Activated T-cell treated with anti-CD3 and anti-CD28 coated beads, Interleukin-2, amount 50 U/mL, for 24 hours (primary cell): ENCODE measurements at regions not wholly inside any gene's neighbourhood (a gene's known extent, or its start where the extent isn't known, plus 50 kb on each side); places are given as distances from the start of the nearest gene placed in this dataset.

Experiments used
- DNase-seq: peaks from one replicate; pipeline ENCODE4 v3.0.0-alpha.2; 2020
- H3K27ac Mint-ChIP-seq: 2 replicates; pipeline ENCODE4 v1.8.0; 2020; ENCODE audit warnings: mild to moderate bottlenecking, mixed read lengths
- H3K27me3 Mint-ChIP-seq: 2 replicates; pipeline ENCODE4 v1.8.0; 2020; ENCODE audit warnings: mixed read lengths
- H3K36me3 Mint-ChIP-seq: 2 replicates; pipeline ENCODE4 v1.8.0; 2020; ENCODE audit warnings: low read depth, mixed read lengths
- H3K4me1 Mint-ChIP-seq: 2 replicates; pipeline ENCODE4 v1.8.0; 2020; ENCODE audit warnings: low read depth, mixed read lengths
- H3K4me3 Mint-ChIP-seq: 2 replicates; pipeline ENCODE4 v1.8.0; 2020; ENCODE audit warnings: mild to moderate bottlenecking, moderate library complexity, mixed read lengths
- H3K9me3 Mint-ChIP-seq: 2 replicates; pipeline ENCODE4 v1.8.0; 2020; ENCODE audit warnings: mixed read lengths

DNA sequence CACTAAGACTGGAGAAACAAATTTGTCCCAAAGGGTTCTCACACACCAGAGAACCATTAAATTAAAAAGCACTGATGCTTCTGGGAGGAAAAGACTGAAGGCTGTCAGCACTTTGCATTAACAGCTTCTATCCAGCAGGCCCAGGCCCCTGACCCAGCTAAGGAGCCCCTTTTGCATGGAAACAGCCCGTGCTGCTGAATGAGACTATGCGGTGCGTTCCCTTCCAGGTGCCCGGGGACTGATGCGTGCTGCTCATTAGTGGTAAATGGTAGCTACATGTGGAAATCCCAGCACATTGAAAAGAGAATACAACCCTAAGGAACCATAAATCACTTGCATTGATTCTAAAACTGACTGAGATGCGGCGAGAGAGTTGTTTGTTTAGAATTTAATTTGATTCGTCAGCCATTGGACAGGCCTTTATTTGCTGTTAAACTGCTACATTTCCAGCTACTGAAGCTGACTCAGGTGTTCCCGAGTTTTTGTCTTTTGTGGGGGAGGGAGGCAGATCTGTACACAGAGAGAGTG lies 351.0 kb upstream of the SLC24A2 start:
- H3K27me3 Mint-ChIP-seq, result peaks cover 8% of the 10 kb centered on the region
- no peak for DNase-seq
- H3K27ac Mint-ChIP-seq, result no peak overlapping the region
- H3K4me3 Mint-ChIP-seq, result no peak overlapping the region
- H3K4me1 Mint-ChIP-seq, result peaks cover 4% of the 10 kb centered on the region
- no peaks in the 10 kb centered on the region for H3K36me3 Mint-ChIP-seq
- no peaks in the 10 kb centered on the region for H3K9me3 Mint-ChIP-seq

DNA sequence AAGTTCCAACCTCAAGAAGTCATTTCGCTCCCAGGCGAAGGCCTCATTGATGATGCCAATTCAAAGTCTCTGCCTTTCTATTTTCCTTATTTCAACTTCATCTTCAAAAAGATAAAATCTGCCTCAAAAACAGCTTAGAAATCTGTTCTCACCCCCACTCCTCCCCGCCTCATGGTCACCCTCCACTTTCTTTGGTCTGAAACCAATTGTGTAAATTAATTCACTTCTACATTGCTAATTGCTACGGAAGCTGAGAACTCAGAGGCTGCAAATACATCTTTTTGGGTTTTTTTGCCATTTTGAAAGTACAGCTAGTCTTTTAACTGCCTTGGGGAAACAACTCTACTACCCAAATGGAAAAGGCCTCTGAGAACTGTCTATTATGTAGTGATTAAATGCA lies 350.0 kb upstream of the SLC24A2 start:
- Mint-ChIP-seq H3K4me1 (no peaks in the 10 kb centered on the region), H3K27me3 (peaks cover 1% of the 10 kb centered on the region), H3K27ac (no peak overlapping the region), H3K4me3 (no peak overlapping the region), H3K36me3 (no peaks in the 10 kb centered on the region), H3K9me3 (no peaks in the 10 kb centered on the region)
- no peak for DNase-seq

GRCh38 chr9:20138116-20138515 lies 349.3 kb upstream of the SLC24A2 start:
- H3K4me3 Mint-ChIP-seq, result no peak overlapping the region

DNA sequence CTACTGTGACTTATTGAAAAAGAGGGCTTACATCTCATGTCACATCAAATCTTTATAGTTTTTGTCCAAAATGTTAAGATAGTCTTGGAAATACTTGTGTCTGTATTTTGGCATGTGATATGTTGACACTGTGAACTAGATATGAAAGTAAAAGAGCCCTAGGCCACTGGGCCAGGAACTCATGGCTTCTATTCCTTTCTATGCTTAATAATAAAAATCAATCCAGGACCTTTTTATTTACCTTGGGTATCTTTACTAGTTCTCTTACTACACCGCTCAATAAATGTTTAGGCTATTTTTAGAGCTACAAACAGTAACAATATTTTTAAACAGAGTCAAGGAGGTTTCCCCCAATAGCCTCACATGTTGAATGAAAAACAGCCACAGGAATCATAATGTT lies 348.6 kb upstream of the SLC24A2 start:
- no peak overlapping the region for H3K4me3 Mint-ChIP-seq
- no peak overlapping the region for H3K27ac Mint-ChIP-seq
- H3K9me3 Mint-ChIP-seq, result no peaks in the 10 kb centered on the region
- DNase-seq, result no peak
- no peaks in the 10 kb centered on the region for H3K4me1 Mint-ChIP-seq
- H3K36me3 Mint-ChIP-seq, result no peaks in the 10 kb centered on the region
- no peaks in the 10 kb centered on the region for H3K27me3 Mint-ChIP-seq

More at GRCh38 chr9:20138116-20138515, 349.3 kb upstream of the SLC24A2 start:
- Mint-ChIP-seq H3K4me1 (no peaks in the 10 kb centered on the region), H3K36me3 (no peaks in the 10 kb centered on the region), H3K9me3 (no peaks in the 10 kb centered on the region), H3K27me3 (no peaks in the 10 kb centered on the region), H3K27ac (no peak overlapping the region)
- no peak for DNase-seq

DNA sequence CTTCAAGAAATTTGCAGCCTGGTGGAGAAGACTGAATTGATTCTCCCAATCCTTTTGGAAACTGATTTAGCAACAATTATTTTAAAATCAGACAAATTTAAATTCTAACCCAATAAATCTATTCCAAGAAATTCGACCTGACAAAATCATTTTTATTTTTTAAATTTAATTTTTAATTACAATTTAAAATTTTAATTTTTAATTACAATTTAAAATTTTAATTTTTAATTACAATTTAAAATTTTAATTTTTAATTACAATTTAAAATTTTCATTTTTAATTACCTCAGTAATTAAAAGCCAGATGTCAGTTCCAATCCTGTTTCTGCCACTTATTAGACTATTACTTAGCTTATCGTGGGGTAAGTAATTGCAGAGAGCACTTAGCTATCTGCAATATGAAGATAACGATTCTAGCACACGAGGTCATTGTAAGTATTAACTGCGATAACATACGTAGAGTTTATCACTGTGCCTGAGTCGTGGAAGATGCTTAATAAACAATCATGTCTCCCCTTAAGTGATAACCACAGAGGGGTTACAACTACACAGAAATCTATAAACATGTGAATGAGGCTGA lies 346.4 kb upstream of the SLC24A2 start:
- no peaks in the 10 kb centered on the region for H3K9me3 Mint-ChIP-seq

DNA sequence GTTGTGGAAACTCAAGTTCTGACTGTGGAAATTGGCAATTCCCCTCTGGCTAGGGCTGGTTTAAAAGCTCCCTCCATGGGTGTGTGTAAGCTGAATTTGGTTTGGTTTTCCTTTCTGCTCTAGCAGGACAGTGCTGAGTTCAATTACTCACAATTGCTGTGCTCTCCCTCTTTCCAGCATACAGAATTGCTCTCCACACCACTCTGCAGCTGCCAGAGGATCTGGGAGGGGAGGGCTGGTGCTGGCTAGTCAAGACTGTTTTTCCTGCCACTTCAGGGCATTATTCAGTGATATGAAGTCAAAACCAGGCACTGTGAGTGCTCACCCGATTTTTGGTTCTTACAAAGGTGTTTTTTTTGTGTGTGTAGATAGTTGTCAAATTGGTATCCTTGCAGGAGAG lies 336.9 kb upstream of the SLC24A2 start:
- Mint-ChIP-seq H3K36me3 (no peaks in the 10 kb centered on the region), H3K27ac (no peak overlapping the region), H3K9me3 (no peaks in the 10 kb centered on the region), H3K27me3 (no peaks in the 10 kb centered on the region), H3K4me3 (no peak overlapping the region), H3K4me1 (no peaks in the 10 kb centered on the region)
- DNase-seq, result no peak

More for the DNA sequence above, 346.4 kb upstream of the SLC24A2 start:
- Mint-ChIP-seq H3K27me3 (no peaks in the 10 kb centered on the region), H3K4me3 (no peak overlapping the region), H3K27ac (no peak overlapping the region), H3K4me1 (no peaks in the 10 kb centered on the region), H3K36me3 (no peaks in the 10 kb centered on the region)
- DNase-seq, result no peak

- Mint-ChIP-seq H3K27ac (no peak overlapping the region), H3K4me3 (no peak overlapping the region), H3K4me1 (no peaks in the 10 kb centered on the region), H3K27me3 (no peaks in the 10 kb centered on the region), H3K9me3 (peaks cover 13% of the 10 kb centered on the region), H3K36me3 (no peaks in the 10 kb centered on the region)
- no peak for DNase-seq
Observed at GRCh38 chr9:20119566-20119965, 330.7 kb upstream of the SLC24A2 start.

GRCh38 chr9:20117986-20118385 lies 329.1 kb upstream of the SLC24A2 start:
- Mint-ChIP-seq H3K27ac (no peak overlapping the region), H3K36me3 (no peaks in the 10 kb centered on the region), H3K9me3 (peaks cover 18% of the 10 kb centered on the region), H3K4me1 (no peaks in the 10 kb centered on the region), H3K27me3 (no peaks in the 10 kb centered on the region), H3K4me3 (no peak overlapping the region)
- DNase-seq, result no peak

DNA sequence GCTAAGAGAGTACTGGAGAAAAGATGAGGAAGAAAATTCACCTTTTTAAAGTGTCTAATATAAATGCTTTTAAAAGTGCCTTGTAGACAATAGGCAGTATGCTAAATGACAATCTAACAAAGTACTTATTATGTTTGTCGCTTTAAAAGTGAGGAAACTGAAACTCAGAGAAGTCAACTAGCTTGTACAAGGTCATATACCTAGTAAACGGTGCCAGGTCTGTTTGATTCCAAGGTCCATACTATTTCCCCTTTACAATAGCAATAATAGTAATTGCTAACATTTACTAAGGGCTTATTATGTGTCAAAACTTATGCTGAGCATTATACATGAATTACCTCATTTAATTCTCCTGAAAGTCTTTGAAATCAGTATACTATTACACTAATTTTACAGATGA lies 328.6 kb upstream of the SLC24A2 start:
- Mint-ChIP-seq H3K9me3 (peaks cover 18% of the 10 kb centered on the region), H3K36me3 (no peaks in the 10 kb centered on the region), H3K4me3 (no peak overlapping the region), H3K4me1 (no peaks in the 10 kb centered on the region), H3K27ac (no peak overlapping the region), H3K27me3 (no peaks in the 10 kb centered on the region)
- DNase-seq, result no peak

GRCh38 chr9:20114974-20115373 lies 326.1 kb upstream of the SLC24A2 start:
- H3K27me3 Mint-ChIP-seq, result no peaks in the 10 kb centered on the region
- DNase-seq, result no peak
- peaks cover 16% of the 10 kb centered on the region for H3K9me3 Mint-ChIP-seq
- no peaks in the 10 kb centered on the region for H3K4me1 Mint-ChIP-seq
- H3K36me3 Mint-ChIP-seq, result no peaks in the 10 kb centered on the region
- H3K4me3 Mint-ChIP-seq, result no peak overlapping the region
- H3K27ac Mint-ChIP-seq, result no peak overlapping the region

DNA sequence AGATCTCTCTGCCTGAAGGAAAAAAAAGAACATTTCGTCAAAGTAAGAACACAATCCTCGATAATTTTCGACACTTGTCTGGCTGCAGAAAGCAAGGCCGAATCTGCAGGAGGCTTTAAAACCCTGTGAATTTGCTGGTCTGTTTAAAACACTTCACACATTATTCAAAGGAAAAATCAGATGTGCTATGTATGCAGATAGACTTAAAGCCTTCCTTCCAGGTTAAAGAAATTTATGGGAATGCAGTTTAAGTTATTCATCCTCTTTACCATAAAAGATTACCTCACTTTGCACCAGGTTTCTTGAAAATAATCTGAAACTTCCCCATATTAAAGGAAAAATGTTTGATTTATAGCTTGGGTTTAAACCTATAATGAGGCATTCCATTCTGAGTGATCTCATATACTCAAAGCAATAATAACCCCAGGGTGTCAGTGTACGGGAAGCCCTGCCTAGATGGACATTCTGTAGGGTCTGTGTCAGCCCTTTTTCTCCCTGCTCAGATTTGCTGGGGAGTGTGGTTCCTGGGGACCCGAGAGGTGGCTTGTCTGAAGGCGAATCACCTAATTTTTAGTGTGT lies 323.5 kb upstream of the SLC24A2 start:
- Mint-ChIP-seq H3K27me3 (no peaks in the 10 kb centered on the region), H3K4me3 (no peak overlapping the region), H3K4me1 (no peaks in the 10 kb centered on the region), H3K27ac (no peak overlapping the region), H3K36me3 (no peaks in the 10 kb centered on the region), H3K9me3 (peaks cover 16% of the 10 kb centered on the region)
- DNase-seq, result no peak

- H3K4me3 Mint-ChIP-seq, result no peak overlapping the region
- H3K27me3 Mint-ChIP-seq, result no peaks in the 10 kb centered on the region
- no peak overlapping the region for H3K27ac Mint-ChIP-seq
- peaks cover 16% of the 10 kb centered on the region for H3K9me3 Mint-ChIP-seq
- DNase-seq, result no peak
- H3K4me1 Mint-ChIP-seq, result no peaks in the 10 kb centered on the region
- H3K36me3 Mint-ChIP-seq, result no peaks in the 10 kb centered on the region
Observed at GRCh38 chr9:20111173-20111843, 322.5 kb upstream of the SLC24A2 start.

GRCh38 chr9:20095430-20096092 lies 306.7 kb upstream of the SLC24A2 start:
- Mint-ChIP-seq H3K9me3 (peaks cover 26% of the 10 kb centered on the region), H3K4me1 (peaks cover 7% of the 10 kb centered on the region), H3K27me3 (no peaks in the 10 kb centered on the region), H3K4me3 (no peak overlapping the region), H3K27ac (no peak overlapping the region), H3K36me3 (no peaks in the 10 kb centered on the region)
- no peak for DNase-seq

DNA sequence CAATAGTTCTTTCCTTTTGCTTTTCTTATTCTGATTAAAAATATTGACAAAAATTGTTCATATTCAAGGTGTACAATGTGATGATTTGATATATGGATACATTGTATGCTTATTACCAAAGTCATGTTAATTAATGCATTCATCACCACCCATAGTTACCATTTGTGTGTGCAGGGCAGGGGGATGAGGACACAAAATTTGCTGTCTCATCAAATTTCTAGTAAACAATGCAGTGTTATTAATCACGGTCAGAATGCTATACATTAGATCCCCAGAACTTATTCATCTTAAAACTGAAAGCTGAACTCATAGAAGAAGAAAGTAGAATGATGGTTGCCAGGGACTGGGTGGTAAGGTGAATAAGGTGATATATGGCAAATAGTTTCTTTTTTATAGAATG lies 303.7 kb upstream of the SLC24A2 start:
- peaks cover 29% of the 10 kb centered on the region for H3K9me3 Mint-ChIP-seq
- DNase-seq, result no peak
- H3K27ac Mint-ChIP-seq, result no peak overlapping the region
- H3K4me3 Mint-ChIP-seq, result no peak overlapping the region
- peaks cover 7% of the 10 kb centered on the region for H3K4me1 Mint-ChIP-seq
- no peaks in the 10 kb centered on the region for H3K36me3 Mint-ChIP-seq
- no peaks in the 10 kb centered on the region for H3K27me3 Mint-ChIP-seq

GRCh38 chr9:20087481-20087880 lies 298.6 kb upstream of the SLC24A2 start:
- Mint-ChIP-seq H3K27me3 (no peaks in the 10 kb centered on the region), H3K36me3 (no peaks in the 10 kb centered on the region), H3K9me3 (peaks cover 18% of the 10 kb centered on the region), H3K27ac (no peak overlapping the region), H3K4me3 (no peak overlapping the region), H3K4me1 (no peaks in the 10 kb centered on the region)
- no peak for DNase-seq
